SK-N-SH treated with all-trans-retinoic acid at 6 μM for 48 hours (cell line): ENCODE measurements at regions not wholly inside any gene's neighbourhood (a gene's known extent, or its start where the extent isn't known, plus 50 kb on each side); places are given as distances from the start of the nearest gene placed in this dataset.

Experiments
- ARNTL ChIP-seq: fragments of 450-650 bp; formaldehyde crosslinking; IDR thresholded peaks from 2 replicates; pipeline ENCODE4 v1.5.0; 2020; ENCODE audit warnings: low read depth, mild to moderate bottlenecking, moderate library complexity, borderline replicate concordance
- CSDC2 ChIP-seq: fragments of 250-450 bp; sonication (Bioruptor Pico); IDR thresholded peaks from 2 replicates; pipeline ENCODE4 v1.5.0; 2020; ENCODE audit warnings: mild to moderate bottlenecking, moderate library complexity
- PPARA ChIP-seq: fragments of 250-450 bp; sonication (Bioruptor Pico); IDR thresholded peaks from 2 replicates; pipeline ENCODE4 v1.5.0; 2020; ENCODE audit warnings: mild to moderate bottlenecking, borderline replicate concordance
- RARB ChIP-seq: fragments of 250-450 bp; sonication (Bioruptor Pico); IDR thresholded peaks from 2 replicates; pipeline ENCODE4 v1.8.0; 2021; ENCODE audit warnings: mild to moderate bottlenecking, moderate library complexity
- SNAI2 ChIP-seq: fragments of 250-450 bp; sonication (Bioruptor Pico); IDR thresholded peaks from 2 replicates; pipeline ENCODE4 v1.5.0; 2020; ENCODE audit warnings: mild to moderate bottlenecking, moderate library complexity
- ZNF70 ChIP-seq: fragments of 450-650 bp; formaldehyde crosslinking; IDR thresholded peaks from 2 replicates; pipeline ENCODE4 v1.5.0; 2020; ENCODE audit warnings: mild to moderate bottlenecking, moderate library complexity

- no peak for TF ChIP-seq ZNF70
- TF ChIP-seq SNAI2 (CRISPR knock-in tag) = no peak
- no peak for TF ChIP-seq CSDC2 (CRISPR knock-in tag)
- no peak for TF ChIP-seq RARB (CRISPR knock-in tag)
- TF ChIP-seq PPARA (CRISPR knock-in tag) = no peak
- no peak for TF ChIP-seq ARNTL
These were observed 133.8 kb upstream of the SLC24A2 start for GRCh38 chr9:19922476-19923118.
